HCEC 1CT (cell line): ENCODE measurements at regions not wholly inside any gene's neighbourhood (a gene's known extent, or its start where the extent isn't known, plus 50 kb on each side); places are given as distances from the start of the nearest gene placed in this dataset.
"Not testable (repeated sequence)": the region's sequence is repeated elsewhere in the genome, so short reads cannot be mapped to it uniquely, and the experiment has no call there.

ENCODE experiments used
- DNase-seq: peaks from one replicate; pipeline ENCODE4 v3.0.0-alpha.2; 2017

DNA sequence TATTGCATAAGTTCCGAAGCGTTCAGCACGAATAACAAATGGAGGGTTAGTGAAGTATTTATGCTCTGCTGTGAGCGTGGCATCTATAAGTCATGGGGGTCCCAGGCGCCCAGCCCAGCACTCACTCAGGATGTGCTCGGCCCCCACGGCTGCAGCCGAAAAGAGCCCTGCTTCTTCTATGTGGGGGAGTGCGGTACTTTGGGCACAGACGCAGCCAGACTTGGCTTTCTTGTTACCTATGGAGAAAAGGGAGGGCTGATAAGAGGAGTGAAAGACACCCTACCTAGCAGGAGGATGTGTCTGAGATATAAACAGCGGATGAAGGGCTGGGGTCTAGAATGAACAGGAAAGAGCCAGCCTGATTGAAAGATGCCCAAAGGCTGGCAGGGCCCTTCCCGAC is 51.4 kb downstream of the MRPL36 start:
- no peak for DNase-seq

DNA sequence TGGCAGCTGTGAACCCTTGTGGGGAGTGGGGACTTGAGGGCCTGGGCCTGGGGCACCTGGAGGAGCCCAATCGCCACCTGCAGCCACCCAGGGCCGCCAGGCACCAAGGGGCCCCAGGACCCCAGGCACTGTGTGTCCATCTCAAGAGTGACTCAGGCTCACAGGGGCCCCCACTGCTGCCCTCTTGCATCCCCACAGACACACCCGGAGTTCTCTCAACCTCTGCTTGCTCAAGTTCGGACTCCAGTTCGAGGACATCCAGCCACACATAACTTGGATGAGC is 51.9 kb downstream of the MRPL36 start:
- no peak for DNase-seq

DNA sequence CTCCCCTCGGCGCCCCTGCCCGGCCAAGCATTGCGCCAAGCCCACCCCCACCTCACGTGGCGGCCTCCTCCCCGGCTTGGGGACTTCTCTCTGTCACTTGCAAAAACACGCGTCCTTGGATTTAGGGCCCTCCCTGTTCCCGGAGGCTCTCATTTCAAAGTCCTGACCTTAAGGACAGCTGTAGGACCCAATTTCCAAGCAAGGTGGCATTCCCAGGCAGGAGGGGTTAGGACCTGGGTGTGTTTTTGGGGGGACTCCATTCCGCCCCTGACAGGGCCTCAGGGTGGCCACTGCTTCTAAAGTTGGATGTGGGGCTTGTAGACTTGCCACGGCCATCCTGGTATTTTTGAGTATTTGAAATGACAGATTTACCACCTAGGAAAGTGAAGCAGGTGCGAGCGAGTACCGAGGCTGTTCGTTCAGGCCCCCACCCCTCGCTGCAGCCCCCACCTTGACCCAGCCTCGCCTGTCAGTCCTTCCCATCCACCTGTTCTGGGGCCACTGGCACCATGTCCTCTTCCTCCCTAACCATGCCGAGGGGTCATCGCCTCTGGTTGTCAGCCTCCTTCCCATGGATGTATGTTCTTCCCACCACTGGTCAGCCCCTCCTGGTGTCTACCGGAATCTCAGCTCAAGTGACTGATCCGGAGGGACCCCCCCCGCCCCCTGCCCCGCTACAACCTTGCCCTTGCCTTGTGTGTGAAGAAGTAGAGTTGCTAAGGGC is 52.4 kb downstream of the MRPL36 start:
- no peak for DNase-seq

DNA sequence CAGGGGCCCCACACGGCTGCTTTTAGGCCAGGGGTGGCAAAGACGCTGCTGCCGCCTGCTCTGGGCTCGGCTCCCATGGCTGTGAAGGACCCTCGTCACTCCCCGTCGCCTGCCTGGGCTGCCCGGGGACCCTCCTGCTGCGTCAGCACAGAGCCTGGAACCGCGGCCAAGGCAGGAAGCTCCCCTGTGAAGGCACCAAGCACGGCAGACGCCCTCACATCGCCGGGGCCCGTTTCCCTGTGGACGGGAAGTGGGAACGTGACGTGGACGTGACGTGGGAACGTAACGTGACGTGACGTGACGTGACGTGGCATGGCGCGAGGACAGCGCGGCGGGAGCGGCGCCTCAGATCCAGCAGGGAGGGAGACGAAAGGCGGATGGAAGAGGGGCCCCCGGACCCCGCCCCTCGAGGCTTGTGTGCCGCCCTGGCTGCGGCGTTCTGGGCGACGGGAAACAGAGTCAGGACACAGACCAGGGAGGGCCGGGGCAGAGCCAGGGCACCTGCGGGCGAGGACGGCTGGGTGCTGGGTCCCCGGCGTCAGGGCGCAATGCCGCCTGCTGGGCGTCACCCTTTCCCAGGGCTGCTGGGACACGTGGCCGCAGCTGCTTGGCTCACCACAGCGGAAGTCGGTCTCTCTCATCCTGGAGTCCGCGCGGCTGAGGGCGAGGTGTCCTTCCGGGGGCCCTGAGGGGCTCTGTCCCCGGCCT is 53.1 kb downstream of the MRPL36 start:
- DNase-seq, result no peak

DNA sequence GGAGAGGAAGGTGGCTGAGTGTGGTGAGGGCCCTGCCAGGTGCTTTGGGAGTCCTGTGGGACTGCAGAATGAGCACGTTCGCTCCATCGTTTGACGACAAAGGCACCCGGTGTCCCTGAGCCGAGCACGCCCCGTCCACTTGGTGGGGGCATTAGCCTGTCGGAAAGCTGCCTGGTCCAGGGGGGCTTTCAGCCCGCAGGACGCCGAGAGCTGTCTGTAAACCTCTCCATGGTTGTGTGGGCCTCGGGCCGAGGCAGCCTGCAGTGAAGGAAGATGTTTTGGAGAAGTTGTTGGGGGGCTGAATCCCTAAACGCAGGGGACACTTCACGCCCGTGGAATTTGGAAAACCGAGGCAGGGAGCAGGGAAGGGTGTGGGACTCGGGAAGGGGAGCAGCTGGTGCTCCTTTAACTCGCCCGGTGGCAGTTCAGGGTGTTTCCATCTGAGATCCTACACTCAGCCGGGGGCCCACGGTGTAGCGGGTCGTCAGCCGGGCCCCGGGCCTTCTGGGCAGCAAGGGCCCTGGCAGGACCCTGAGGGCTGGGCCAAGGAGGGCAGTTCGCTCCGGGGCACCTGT is 53.8 kb downstream of the MRPL36 start:
- DNase-seq, result no peak

DNA sequence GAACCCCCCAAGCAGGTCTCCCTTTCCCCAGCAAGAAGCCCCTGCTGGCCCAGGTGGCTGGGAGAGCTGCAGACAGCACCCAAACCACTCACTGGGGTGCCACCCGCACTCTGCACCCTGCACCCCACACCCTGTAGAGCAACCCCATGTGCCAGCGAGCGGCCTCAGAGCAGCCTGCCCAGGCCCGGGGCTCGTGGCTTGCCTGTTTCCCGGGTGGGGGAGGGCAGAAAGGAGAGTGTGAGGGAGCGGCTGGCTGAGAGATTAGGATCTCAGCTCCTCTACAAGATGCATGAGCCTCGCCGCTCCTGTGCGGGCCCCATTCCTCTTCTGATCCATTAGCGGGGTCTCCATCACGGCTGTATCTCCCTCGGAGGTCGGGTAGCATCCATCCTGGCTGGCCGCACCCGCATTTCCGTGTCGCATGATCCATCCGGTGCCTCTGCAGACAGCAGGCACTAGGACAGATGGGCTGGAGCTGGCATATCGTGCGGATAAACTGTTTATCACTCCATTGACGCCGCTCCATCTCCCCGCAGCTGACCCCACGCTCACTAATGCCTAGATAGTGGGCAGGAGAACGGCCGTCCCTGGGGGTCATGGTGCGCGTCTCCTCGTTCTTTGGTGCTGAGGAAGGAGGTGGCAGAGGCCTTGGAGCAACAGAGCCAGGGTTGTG is 54.4 kb downstream of the MRPL36 start:
- no peak for DNase-seq

DNA sequence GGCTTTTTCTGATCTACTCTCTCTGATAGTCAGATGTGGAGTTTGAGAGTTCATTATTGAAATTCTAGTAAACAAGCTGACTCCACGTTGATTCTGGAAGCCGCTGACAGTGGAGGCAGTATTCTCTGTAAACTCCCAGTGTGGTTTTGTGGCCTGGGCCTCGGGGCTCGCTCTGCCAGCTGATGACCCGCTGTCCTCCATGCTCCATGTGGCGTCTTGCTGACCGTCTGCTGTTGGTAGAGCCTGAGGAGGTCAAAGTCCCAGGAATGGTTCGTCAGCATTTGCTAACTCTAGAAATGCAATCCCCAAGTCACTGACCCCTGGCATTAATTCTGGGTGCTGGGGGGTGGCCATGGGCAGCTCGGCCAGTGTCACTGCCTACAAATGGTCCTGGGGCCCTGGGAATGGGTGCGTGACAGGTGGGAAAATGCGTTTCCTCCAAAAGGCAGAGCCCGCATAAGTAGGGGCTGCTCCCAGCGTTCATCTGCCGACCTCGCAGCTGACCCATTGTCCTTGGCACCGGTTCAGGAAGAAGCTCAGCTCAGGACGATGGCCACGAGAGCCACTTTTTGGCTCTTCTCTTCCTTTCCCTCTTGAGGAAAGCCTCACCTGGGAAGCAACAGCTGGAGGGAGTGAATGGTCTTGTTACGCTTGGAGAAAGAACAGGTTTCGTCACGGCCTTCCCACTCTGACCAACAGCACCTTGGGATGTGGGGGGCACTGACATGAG is 55.1 kb downstream of the MRPL36 start:
- no peak for DNase-seq

DNA sequence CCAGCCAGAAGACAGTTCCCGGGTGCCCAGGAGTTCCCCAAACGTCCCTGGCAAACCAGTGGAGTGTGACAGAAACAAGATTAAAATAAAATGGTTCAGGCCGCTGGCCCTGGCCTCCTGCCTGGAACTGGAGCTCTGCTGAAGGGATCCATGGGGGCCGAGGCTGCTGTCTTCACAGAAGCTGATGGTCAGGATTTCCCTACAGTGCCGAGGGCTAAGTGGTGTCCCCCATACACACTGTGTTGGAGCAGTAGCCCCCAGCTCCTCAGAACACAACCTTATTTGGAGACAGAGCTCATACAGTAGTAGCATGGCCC is 55.9 kb downstream of the MRPL36 start:
- no peak for DNase-seq

DNA sequence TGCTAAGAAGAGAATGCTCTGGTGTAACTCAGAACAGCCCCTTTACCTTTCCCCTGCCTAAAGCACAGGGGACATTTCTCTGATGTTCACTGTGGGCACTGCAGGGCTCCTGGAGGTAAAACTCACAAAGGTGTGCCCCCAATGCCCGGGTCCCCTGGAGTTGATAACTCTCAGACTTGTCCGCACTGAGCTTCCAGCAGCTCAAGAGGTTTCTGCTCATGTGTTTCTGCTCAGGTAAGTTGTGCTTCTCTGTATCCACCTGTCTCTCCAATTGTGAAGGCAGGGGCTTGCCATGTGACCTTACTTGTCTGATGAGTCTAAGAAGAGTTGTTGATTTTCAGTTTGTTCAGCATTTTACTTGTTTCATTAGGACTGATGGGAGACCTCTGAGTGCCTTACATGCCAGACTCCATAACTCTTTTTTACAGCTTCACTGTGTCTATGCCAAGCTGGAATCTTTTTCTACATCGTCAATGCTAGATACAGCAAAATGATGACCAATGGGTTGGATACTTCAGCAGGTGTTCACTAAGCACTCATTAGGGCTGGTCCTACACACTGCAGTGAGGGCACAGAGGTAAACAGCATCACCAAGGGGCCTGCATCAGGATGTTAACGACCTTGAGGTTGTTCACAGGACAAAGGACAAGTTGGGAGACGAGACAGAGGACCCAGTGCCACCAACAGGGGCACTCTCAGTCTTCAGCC is 56.4 kb downstream of the MRPL36 start:
- DNase-seq, result no peak

DNA sequence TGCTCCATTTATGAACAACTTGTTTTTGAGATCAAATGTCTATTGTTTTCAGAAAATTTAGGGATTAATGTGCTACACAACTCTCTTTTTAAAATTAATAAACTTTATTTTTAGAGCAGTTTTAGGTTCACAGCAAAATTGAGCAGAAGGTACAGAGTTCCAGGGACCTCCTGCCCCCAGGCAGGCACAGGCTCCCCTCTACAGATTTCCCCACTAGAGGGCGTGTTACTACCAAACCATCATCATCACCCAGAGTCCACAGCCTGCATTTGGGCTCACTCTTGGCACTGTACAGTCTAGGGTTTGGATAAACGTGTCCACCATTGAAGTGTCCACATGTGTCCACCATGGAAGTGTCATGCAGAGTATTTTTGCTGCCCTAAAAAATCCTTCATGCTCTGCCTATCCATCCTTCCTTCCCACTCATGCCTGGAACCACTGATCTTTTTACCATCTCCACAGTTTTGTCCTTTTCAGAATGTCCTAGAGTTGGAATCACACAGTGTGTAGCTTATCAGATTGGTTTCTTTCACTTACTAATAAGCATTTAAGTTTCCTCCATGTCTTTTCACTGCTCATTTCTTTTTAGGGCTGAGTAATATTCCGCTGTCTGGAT is 61.7 kb downstream of the MRPL36 start:
- peak; percentile 33 for DNase-seq

DNA sequence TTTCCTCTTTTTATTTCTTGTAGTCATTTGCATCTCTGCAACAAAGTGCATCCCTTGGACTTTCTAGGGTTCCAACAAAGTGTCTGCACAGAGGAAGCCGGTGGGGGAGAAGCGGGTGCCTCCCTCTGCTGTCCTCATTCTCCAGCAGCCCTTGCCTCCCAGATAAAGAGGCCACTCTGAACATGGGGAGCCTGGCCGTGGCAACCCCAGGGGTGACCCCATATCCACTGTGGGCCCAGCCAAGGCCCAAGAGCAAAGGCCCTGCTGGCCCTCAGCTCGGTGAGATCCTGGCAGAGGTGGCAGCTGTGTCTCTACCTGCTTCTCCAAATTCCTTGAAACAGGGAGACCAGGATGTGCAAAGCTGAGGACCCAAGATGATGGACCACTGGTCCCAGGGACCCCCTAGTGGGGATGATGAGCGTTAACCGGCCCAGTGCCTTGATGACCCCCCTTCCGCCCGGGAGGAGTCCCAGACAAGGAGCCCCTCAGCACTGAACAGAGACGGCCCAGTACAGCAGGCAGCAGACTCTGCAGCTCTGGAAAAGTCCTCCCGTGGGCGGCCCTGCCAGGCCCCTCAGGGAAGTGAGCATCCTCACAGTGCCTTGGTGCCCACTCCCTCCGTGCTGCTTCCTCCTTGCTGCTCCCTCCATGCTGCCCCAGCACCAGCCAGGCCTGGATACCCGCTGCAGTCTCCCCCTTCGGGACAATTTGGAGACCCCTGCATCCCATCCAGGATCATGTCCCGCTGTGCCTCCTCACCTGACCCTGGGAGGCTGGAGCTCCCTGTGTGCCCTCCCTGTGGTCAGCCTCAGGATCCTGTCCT is 62.5 kb downstream of the MRPL36 start:
- no peak for DNase-seq

DNA sequence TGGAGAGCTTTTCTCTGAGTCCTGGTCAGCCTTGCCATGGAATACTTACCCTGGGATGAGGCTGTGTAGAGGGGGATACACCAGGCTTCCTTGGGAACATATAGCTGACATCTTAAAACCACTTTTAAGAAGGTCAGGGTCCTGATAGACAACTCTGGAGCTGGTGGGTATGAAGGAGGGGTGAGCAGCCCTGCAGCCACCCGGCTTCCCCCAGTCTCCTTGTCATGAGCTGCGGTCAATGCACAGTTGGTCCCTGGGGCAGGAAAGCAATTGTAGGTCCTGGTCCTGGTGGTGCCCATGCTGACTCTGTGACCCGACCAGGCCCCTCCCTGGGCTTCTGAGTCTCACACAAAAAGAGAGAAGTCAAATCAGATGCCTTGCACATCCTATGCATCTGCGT is 63.6 kb downstream of the MRPL36 start:
- no peak for DNase-seq

DNA sequence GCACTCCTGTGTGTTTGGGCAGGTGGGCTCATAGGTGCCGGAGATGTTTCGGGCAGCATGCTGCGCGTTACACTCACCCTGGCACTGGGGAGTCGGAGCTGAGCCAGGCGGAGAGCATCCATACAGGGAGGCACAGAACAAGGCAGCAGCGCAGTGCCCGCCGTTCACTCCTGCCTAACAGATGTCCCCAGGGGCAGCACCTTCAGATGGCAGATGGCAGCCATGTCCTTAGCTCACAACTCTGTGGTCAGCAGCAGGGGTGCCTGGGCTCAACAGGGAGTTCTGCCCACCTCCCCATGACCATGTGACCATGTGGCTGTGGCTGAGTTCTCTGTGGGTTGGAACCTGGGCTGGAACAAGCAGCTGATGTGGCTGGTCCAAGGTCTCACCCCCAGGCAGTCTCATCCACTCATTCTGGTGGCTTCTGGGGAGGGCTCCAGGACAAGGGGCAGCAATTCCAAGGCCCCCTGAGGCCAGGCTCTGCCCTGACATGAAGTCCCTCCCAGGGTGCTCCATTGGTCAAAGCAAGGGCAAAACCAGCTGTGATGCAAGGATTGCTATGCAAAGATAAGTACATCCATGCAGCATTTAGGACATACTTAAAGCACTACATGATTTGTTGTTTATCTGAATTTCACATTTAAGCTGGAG is 64.2 kb downstream of the MRPL36 start:
- no peak for DNase-seq

DNA sequence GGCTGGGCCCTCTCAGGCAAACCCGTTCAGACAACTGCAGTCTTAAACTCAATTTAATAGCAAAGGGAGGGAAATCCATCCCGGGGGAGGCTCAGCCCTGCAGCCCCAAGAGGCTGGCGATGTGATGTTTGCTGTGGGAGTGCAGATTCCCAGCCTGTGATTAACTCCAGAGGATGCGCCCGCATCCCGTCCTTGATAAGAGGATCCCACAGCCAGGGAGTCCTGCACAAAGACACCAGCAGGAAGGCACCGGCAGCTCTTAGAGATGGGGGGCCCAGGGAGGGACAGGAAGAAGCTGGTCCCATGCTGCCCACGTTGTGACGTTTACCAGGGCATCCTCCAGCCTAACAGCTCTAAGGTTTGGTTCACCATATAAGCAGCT is 64.7 kb downstream of the MRPL36 start:
- DNase-seq, result no peak

DNA sequence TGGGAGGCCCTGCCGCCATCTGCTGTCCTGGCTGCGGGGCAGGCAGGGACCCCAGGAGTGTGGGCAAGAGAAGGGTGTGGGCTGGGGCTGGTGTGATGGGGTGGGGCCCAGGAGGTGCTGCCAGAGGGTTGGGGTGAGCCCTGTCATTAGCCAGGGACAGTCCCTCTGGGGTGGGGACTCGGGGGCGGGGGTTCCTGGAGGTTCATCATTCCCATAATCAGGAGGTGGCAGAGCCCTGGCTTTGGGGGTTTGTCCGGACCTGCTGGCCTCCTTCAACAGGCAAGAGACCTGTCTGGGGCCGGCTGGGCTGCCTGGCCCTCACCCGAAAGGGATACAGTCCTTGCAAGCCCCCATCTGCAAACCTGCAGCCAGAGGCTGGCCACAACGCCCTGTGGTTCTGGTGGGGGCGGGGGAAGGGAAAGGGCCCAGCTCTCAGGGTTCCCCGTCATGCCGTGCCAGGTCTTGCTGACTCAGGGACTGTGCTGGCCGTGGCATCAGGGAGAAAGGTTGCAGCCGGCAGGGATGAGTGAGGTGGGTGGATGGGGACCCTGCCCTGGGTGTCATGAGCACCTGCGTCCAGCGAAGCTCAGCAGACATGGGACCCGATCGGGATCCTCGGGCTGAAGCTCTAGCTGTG is 65.2 kb downstream of the MRPL36 start:
- no peak for DNase-seq

DNA sequence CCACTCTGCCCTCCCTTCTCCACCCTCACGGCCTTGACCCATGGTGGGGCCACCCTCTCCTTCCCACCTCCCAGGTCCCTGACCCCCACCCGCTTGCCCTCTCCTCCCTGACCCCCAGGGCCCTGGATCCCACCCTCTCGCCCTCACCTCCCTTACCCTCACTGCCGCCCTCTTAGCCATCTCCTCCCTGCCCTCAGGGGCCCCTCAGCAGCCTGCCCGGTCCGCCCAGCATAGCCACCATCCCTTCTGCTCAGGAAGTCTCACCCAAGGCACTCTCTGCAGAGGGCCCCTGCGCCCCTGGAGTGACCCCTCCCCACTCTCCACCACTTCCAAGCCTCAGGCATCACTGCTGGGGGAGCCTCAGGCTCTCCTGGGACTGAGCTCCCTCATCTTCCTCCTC is 66.3 kb downstream of the MRPL36 start:
- DNase-seq, result no peak

DNA sequence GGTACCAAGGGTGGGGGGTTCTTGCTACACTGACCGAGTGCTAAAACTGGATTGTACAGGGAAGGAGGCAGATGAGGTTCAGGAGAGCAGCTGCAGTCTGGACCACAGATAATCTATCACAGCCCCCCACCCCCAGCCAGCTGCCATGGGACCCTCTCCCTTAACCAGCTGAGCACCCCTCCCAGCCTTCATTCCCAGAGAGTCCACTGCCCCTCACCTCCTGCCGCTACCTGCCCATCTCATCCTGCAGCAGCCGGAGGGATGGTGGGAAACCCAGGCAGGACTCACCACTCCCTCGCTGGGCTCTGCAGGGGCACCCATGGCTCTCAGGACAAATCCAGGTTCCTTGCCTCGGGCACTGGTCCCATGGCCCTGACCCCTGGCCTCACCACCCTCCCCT is 66.7 kb downstream of the MRPL36 start:
- no peak for DNase-seq

DNA sequence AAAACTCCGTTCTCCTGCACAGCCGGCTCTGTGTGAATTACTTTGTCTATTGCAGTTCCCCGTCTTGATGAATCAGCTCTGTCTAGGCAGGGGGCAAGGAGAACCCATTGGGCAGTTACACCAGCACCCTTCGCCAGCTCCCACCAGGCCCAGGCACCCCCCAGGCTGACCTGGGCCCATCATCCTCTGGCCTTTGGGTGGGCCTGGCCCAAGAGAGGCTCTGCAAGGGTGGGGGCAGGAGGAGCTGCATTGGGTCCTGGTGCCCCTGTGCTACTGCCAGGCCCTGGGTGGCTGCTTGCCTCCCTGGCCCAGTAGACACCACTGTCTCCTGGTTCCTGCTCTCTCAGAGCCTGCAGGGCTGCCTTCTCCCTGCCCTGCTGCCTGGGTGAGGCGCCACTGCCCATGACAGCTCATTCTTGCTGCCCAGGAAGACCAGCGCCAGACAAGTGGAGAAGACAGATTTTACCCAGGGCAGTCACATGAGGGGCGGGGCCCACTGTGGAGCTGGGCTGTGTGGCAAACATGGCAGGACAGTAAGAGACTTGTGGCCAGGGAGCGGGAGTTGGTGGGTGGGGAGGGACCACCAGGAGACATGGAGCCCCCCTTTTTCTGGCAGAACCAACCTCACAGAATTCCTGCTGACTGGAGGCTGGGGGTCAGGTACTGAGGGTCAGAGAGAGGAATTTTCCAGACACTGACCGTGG is 67.2 kb downstream of the MRPL36 start:
- no peak for DNase-seq

DNA sequence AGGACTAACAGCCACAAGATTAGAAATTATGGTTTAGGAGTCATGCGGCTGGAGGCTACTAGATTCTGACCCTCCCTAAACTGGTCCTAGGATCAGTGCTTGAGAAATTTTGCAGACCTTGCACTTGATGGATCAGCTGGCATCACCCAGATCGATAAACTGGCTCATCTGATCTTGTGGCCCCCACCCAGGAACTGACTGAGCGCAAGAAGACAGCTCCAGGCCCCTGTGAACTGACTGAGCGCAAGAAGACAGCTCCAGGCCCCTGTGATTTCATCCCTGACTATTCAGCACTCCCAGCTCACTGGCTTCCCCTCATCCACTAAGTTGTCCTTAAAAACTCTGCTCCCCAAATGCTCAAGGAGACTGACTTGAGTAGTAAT is 67.8 kb downstream of the MRPL36 start:
- DNase-seq, result not testable (repeated sequence)

DNA sequence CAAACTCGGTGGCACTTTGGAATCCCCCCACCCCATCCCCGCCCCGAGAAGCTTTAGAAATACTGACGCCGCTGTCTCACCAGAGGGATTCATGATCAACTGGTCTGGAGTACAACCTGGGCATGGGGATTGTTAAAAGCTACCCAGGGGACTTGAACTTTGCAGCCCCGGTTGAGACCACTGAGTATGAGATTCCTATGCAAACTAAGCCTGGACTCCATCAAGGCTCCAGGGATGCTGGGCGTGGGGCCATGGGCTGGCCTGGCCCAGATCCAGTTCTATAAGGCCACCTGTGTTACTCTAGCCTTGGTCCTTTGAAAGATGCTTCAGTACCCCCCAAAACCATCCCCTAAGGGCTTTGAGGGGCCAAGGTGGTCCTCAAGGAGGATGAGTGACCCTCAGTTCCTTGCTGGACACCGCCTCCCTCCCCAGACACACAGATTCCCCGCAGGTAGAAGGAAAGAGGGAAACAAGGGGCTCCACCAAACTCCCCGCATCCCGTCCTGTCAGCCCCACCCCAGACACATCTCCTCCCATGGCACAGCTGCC is 68.5 kb downstream of the MRPL36 start:
- DNase-seq, result no peak
